Ectodermal cell (in vitro differentiated cells): ENCODE measurements at regions not wholly inside any gene's neighbourhood (a gene's known extent, or its start where the extent isn't known, plus 50 kb on each side); places are given as distances from the start of the nearest gene placed in this dataset.

Experiments used
- H3K27ac ChIP-seq: 2 replicates; pipeline ENCODE4 v1.7.0; 2013; ENCODE audit warnings: mild to moderate bottlenecking, low read depth, low read length; ENCODE audit not compliant: insufficient read depth, poor library complexity, severe bottlenecking
- H3K27me3 ChIP-seq: 2 replicates; pipeline ENCODE4 v1.7.0; 2013; ENCODE audit warnings: mild to moderate bottlenecking, low read length; ENCODE audit not compliant: insufficient read depth, control insufficient read depth, poor library complexity, severe bottlenecking
- H3K36me3 ChIP-seq: one replicate; pipeline ENCODE4 v1.7.0; 2013; ENCODE audit warnings: low read length; ENCODE audit not compliant: control insufficient read depth, insufficient read depth
- H3K4me1 ChIP-seq: one replicate; pipeline ENCODE4 v1.7.0; 2013; ENCODE audit warnings: low read length; ENCODE audit not compliant: control insufficient read depth, insufficient read depth
- H3K4me3 ChIP-seq: 2 replicates; pipeline ENCODE4 v1.7.0; 2013; ENCODE audit warnings: low read depth, low read length, control low read depth; ENCODE audit not compliant: insufficient read depth
- H3K9me3 ChIP-seq: 2 replicates; pipeline ENCODE4 v1.7.0; 2013; ENCODE audit warnings: mild to moderate bottlenecking, low read length, moderate library complexity; ENCODE audit not compliant: control insufficient read depth
- WGBS, 2 experiments: methylation state at CpG; one replicate each; pipeline ENCODE4 v1.1.7; 2013; ENCODE audit warnings: missing lambda C conversion rate in 2 of 2; 5-methylcytosine and 5-hydroxymethylcytosine counted together

- WGBS, 2 experiments, result 94 to 97% methylated on average over 3 to 5 of the region's 5 CpGs
- Histone ChIP-seq H3K9me3 (no peaks in the 10 kb centered on the region), H3K36me3 (no peaks in the 10 kb centered on the region), H3K4me1 (no peaks in the 10 kb centered on the region), H3K27me3 (no peaks in the 10 kb centered on the region), H3K4me3 (no peak overlapping the region), H3K27ac (no peak overlapping the region)
Measured at GRCh38 chr2:23159746-23160405, 225.1 kb upstream of the KLHL29 start.

GRCh38 chr2:23164173-23164572 lies 220.8 kb upstream of the KLHL29 start:
- no peaks in the 10 kb centered on the region for H3K4me1 ChIP-seq
- no peaks in the 10 kb centered on the region for H3K36me3 ChIP-seq
- H3K27ac ChIP-seq, result no peak overlapping the region
- no peaks in the 10 kb centered on the region for H3K27me3 ChIP-seq
- WGBS, 2 experiments, result 88 to 89% methylated on average over 2 of the region's 2 CpGs
- H3K9me3 ChIP-seq, result no peaks in the 10 kb centered on the region
- H3K4me3 ChIP-seq, result no peak overlapping the region

GRCh38 chr2:23169896-23170295 lies 215.1 kb upstream of the KLHL29 start:
- no peak overlapping the region for H3K27ac ChIP-seq
- WGBS, 2 experiments, result 95 to 97% methylated on average over 1 of the region's 1 CpG
- no peaks in the 10 kb centered on the region for H3K36me3 ChIP-seq
- no peaks in the 10 kb centered on the region for H3K9me3 ChIP-seq
- H3K4me3 ChIP-seq, result no peak overlapping the region
- H3K27me3 ChIP-seq, result no peaks in the 10 kb centered on the region
- H3K4me1 ChIP-seq, result no peaks in the 10 kb centered on the region

GRCh38 chr2:23171108-23171507 lies 213.9 kb upstream of the KLHL29 start:
- no peaks in the 10 kb centered on the region for H3K9me3 ChIP-seq
- H3K27ac ChIP-seq, result no peak overlapping the region
- no peaks in the 10 kb centered on the region for H3K27me3 ChIP-seq
- no peaks in the 10 kb centered on the region for H3K4me1 ChIP-seq
- H3K4me3 ChIP-seq, result no peak overlapping the region
- no peaks in the 10 kb centered on the region for H3K36me3 ChIP-seq

- WGBS, 2 experiments, result 92 to 93% methylated on average over 2 of the region's 2 CpGs
- Histone ChIP-seq H3K9me3 (no peaks in the 10 kb centered on the region), H3K27ac (no peak overlapping the region), H3K27me3 (no peaks in the 10 kb centered on the region), H3K4me1 (no peaks in the 10 kb centered on the region), H3K36me3 (no peaks in the 10 kb centered on the region), H3K4me3 (no peak overlapping the region)
Measured at GRCh38 chr2:23178396-23178795, 206.6 kb upstream of the KLHL29 start.

- Histone ChIP-seq H3K4me1 (no peaks in the 10 kb centered on the region), H3K27me3 (no peaks in the 10 kb centered on the region), H3K9me3 (no peaks in the 10 kb centered on the region), H3K4me3 (no peak overlapping the region), H3K27ac (no peak overlapping the region), H3K36me3 (no peaks in the 10 kb centered on the region)
- WGBS, 2 experiments, result 91 to 98% methylated on average over 4 of the region's 4 CpGs
Measured at GRCh38 chr2:23183733-23184132, 201.2 kb upstream of the KLHL29 start.

- Histone ChIP-seq H3K9me3 (peaks cover 3% of the 10 kb centered on the region), H3K4me1 (no peaks in the 10 kb centered on the region), H3K27me3 (no peaks in the 10 kb centered on the region), H3K4me3 (no peak overlapping the region), H3K27ac (no peak overlapping the region), H3K36me3 (no peaks in the 10 kb centered on the region)
- 87 to 88% methylated on average over 11 to 12 of the region's 12 CpGs for WGBS, 2 experiments
Measured at GRCh38 chr2:23198316-23199114, 186.5 kb upstream of the KLHL29 start.

GRCh38 chr2:23199115-23199918 lies 185.7 kb upstream of the KLHL29 start:
- H3K9me3 ChIP-seq, result peaks cover 3% of the 10 kb centered on the region
- H3K36me3 ChIP-seq, result no peaks in the 10 kb centered on the region
- WGBS, 2 experiments, result 52 to 60% methylated on average over 7 of the region's 7 CpGs
- H3K4me1 ChIP-seq, result no peaks in the 10 kb centered on the region
- no peaks in the 10 kb centered on the region for H3K27me3 ChIP-seq
- H3K27ac ChIP-seq, result no peak overlapping the region
- no peak overlapping the region for H3K4me3 ChIP-seq

GRCh38 chr2:23200068-23200786 lies 184.8 kb upstream of the KLHL29 start:
- Histone ChIP-seq H3K27ac (no peak overlapping the region), H3K9me3 (peaks cover 3% of the 10 kb centered on the region), H3K36me3 (no peaks in the 10 kb centered on the region), H3K4me3 (no peak overlapping the region), H3K27me3 (no peaks in the 10 kb centered on the region), H3K4me1 (no peaks in the 10 kb centered on the region)
- 96 to 98% methylated on average over 2 of the region's 2 CpGs for WGBS, 2 experiments

- Histone ChIP-seq H3K36me3 (no peaks in the 10 kb centered on the region), H3K27ac (no peak overlapping the region), H3K4me3 (no peak overlapping the region), H3K27me3 (no peaks in the 10 kb centered on the region), H3K9me3 (peaks cover 3% of the 10 kb centered on the region), H3K4me1 (no peaks in the 10 kb centered on the region)
- 93 to 97% methylated on average over 5 of the region's 5 CpGs for WGBS, 2 experiments
Measured at GRCh38 chr2:23200787-23201114, 184.2 kb upstream of the KLHL29 start.
